BLaER1 treated with 17β-estradiol and CSF1 and Interleukin-3, amounts not matched to agents 10 nM and 100 nM (cell line): ENCODE measurements at regions not wholly inside any gene's neighbourhood (a gene's known extent, or its start where the extent isn't known, plus 50 kb on each side); places are given as distances from the start of the nearest gene placed in this dataset.

Experiments
- H3K27ac ChIP-seq, 11 experiments: shearing (Covaris generic); formaldehyde crosslinking; 2 replicates each; pipeline ENCODE4 v1.8.1; 2022
- H3K27me3 ChIP-seq, 11 experiments: shearing (Covaris generic); formaldehyde crosslinking; 2 replicates each; pipeline ENCODE4 v1.8.1; 2022
- H3K36me3 ChIP-seq, 11 experiments: shearing (Covaris generic); formaldehyde crosslinking; 2 replicates each; pipeline ENCODE4 v1.8.1; 2022
- H3K4me1 ChIP-seq, 10 experiments: shearing (Covaris generic); formaldehyde crosslinking; 2 replicates each; pipeline ENCODE4 v1.8.1; 2022
- H3K4me2 ChIP-seq, 11 experiments: shearing (Covaris generic); formaldehyde crosslinking; 2 replicates each; pipeline ENCODE4 v1.8.1; 2022
- H3K4me3 ChIP-seq, 10 experiments: shearing (Covaris generic); formaldehyde crosslinking; 2 replicates each; pipeline ENCODE4 v1.8.1; 2022
- H3K9ac ChIP-seq, 11 experiments: shearing (Covaris generic); formaldehyde crosslinking; 2 replicates each; pipeline ENCODE4 v1.8.1; 2022
- H3K9me3 ChIP-seq, 11 experiments: shearing (Covaris generic); formaldehyde crosslinking; replicated peaks in 1 of 11; 2 replicates each; pipeline ENCODE4 v1.8.1; 2022
- H4K20me1 ChIP-seq, 11 experiments: shearing (Covaris generic); formaldehyde crosslinking; 2 replicates each; pipeline ENCODE4 v1.8.1; 2022
- Cebpa-rat ChIP-seq, 11 experiments: shearing (Covaris generic); IDR thresholded peaks; 2 replicates each; pipeline ENCODE4 v1.8.1; 2022

DNA sequence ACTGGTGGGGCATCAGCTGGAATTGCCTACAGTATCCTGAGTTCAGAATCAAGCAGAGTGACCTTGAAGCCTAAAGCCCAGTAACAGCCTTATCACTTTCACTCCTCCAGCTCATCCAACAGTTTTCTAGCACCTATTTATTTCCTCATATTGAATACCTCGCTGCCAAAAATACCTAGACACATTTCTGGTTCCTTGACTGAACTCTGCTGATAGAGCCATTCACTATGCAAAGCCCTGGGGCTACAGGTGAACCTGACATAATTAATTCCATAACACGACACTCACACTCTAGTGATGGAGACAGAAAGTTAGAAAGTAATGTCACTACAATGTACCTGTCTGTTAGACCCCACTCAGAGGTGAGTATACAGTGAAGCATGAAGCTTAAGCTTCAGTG, 149.0 kb upstream of the STX18 start:
- TF ChIP-seq Cebpa-rat (IDR thresholded peaks at IDR 0.05), result no peak
- peaks cover 0 to 12% (median 0%) of the 10 kb centered on the region in 11 experiments; a peak in 1 of 22 replicates for H3K36me3 ChIP-seq
- H3K9me3 ChIP-seq, result peaks cover 0 to 13% (median 8%) of the 10 kb centered on the region in 11 experiments; a peak in 8 of 22 replicates
- H3K9ac ChIP-seq, result no peak overlapping the region
- H3K4me2 ChIP-seq, result no peak overlapping the region
- no peak overlapping the region for H3K4me3 ChIP-seq
- no peaks in the 10 kb centered on the region for H3K27me3 ChIP-seq
- no peak overlapping the region for H3K27ac ChIP-seq
- no peaks in the 10 kb centered on the region for H4K20me1 ChIP-seq
- H3K4me1 ChIP-seq, result peaks cover 0 to 8% (median under 1%) of the 10 kb centered on the region in 10 experiments; a peak in 5 of 20 replicates

GRCh38 chr4:4689694-4690440, 148.0 kb upstream of the STX18 start:
- H4K20me1 ChIP-seq, result no peaks in the 10 kb centered on the region
- no peak for TF ChIP-seq Cebpa-rat (IDR thresholded peaks at IDR 0.05)
- H3K9me3 ChIP-seq, result peaks cover 0 to 13% (median 8%) of the 10 kb centered on the region in 11 experiments; a peak in 8 of 22 replicates
- H3K36me3 ChIP-seq, result peaks cover 0 to 12% (median 0%) of the 10 kb centered on the region in 11 experiments; a peak in 1 of 22 replicates
- no peak overlapping the region for H3K4me3 ChIP-seq
- no peak overlapping the region for H3K4me2 ChIP-seq
- H3K4me1 ChIP-seq, result peaks cover 0 to 8% (median 2%) of the 10 kb centered on the region in 10 experiments; a peak in 5 of 20 replicates
- no peak overlapping the region for H3K27ac ChIP-seq
- H3K27me3 ChIP-seq, result no peaks in the 10 kb centered on the region
- H3K9ac ChIP-seq, result no peak overlapping the region

DNA sequence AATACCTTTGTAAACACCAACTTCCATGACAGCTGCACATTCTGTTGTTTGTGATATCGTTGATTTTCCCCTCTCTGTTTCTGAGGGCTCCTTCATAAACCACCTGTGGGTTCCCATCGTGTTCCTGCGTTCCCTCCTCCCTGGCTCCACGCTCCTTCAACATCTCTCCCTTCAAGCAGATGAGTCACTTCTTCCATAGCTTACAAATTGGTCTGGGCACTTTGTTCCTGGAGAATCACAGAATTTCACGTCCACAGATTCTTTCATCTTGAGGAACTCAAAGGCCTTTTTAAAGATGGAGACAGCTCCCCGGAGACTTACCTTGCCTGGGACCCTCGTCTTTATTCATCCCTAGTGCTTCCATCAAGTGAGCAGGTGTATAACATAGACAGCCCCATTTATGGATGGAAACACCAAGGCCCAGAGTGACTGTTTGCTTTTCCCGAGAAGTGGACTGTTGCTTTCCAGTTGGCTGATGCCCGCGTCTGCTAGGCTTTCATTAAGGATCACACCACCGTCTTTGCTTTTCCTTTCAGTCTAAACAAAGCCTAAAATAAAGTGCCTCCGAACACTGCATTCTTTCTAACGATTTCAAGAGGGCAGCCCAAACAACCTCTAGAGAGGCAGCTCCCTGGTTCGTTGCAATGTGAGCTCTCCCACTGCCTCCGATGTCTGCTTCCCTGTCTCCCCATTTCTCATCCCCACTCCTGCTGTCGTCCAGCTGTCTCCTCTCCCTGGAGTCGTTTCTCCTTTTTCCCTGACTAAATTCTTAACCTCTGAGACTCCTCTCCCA, 146.3 kb upstream of the STX18 start:
- H4K20me1 ChIP-seq, result no peaks in the 10 kb centered on the region
- peaks cover 0 to 6% (median 1%) of the 10 kb centered on the region in 10 experiments; a peak in 5 of 20 replicates for H3K4me1 ChIP-seq
- peaks cover 0 to 13% (median 8%) of the 10 kb centered on the region in 11 experiments; a peak in 8 of 22 replicates for H3K9me3 ChIP-seq
- H3K9ac ChIP-seq, result no peak overlapping the region
- no peak overlapping the region for H3K4me3 ChIP-seq
- H3K4me2 ChIP-seq, result no peak overlapping the region
- TF ChIP-seq Cebpa-rat (IDR thresholded peaks at IDR 0.05), result no peak
- no peaks in the 10 kb centered on the region for H3K27me3 ChIP-seq
- peaks cover 0 to 12% (median 0%) of the 10 kb centered on the region in 11 experiments; a peak in 1 of 22 replicates for H3K36me3 ChIP-seq
- no peak overlapping the region for H3K27ac ChIP-seq

GRCh38 chr4:4687100-4687499, 145.3 kb upstream of the STX18 start:
- Histone ChIP-seq H3K27me3 (no peaks in the 10 kb centered on the region), H4K20me1 (no peaks in the 10 kb centered on the region), H3K4me2 (no peak overlapping the region), H3K36me3 (peaks cover 0 to 12% (median 0%) of the 10 kb centered on the region in 11 experiments; a peak in 1 of 22 replicates), H3K27ac (no peak overlapping the region), H3K4me1 (peaks cover 0 to 6% (median 0%) of the 10 kb centered on the region in 10 experiments; a peak in 2 of 20 replicates), H3K4me3 (no peak overlapping the region), H3K9me3 (peaks cover 0 to 13% (median 8%) of the 10 kb centered on the region in 11 experiments; a peak in 8 of 22 replicates), H3K9ac (no peak overlapping the region)
- TF ChIP-seq Cebpa-rat (IDR thresholded peaks at IDR 0.05), result no peak

- H3K4me1 ChIP-seq, result peaks cover 0 to 6% (median 0%) of the 10 kb centered on the region in 10 experiments; a peak in 2 of 20 replicates
Measured at GRCh38 chr4:4685810-4686795, 144.3 kb upstream of the STX18 start.

GRCh38 chr4:4681653-4682052, 139.8 kb upstream of the STX18 start:
- TF ChIP-seq Cebpa-rat (IDR thresholded peaks at IDR 0.05), result no peak

More at GRCh38 chr4:4685810-4686795, 144.3 kb upstream of the STX18 start:
- H3K4me3 ChIP-seq, result no peak overlapping the region
- no peak overlapping the region for H3K27ac ChIP-seq
- H3K27me3 ChIP-seq, result no peaks in the 10 kb centered on the region
- TF ChIP-seq Cebpa-rat (IDR thresholded peaks at IDR 0.05), result no peak
- H3K4me2 ChIP-seq, result no peak overlapping the region
- H4K20me1 ChIP-seq, result no peaks in the 10 kb centered on the region
- H3K9me3 ChIP-seq, result peaks cover 0 to 13% (median 8%) of the 10 kb centered on the region in 11 experiments; a peak in 8 of 22 replicates
- peaks cover 0 to 12% (median 0%) of the 10 kb centered on the region in 11 experiments; a peak in 1 of 22 replicates for H3K36me3 ChIP-seq
- H3K9ac ChIP-seq, result no peak overlapping the region

DNA sequence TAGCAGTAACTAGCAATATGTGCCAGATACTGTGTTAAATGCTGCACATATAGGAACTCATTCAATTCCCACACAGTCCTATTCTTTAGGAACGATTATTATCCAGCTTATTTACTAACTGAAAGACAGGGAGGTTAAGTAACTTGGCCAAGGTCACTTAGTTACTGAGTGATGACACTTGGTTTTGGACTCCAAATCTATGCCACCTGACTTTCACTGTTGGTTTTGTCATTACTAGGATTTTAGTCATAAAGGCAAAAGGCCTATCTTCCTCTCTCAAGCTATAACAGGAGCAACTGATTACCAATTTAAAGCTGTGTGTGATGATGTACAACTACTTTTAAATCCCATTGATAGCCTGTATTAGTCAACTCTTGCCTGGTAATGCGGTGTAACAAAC, 138.9 kb upstream of the STX18 start:
- Histone ChIP-seq H3K27me3 (no peaks in the 10 kb centered on the region), H3K27ac (no peak overlapping the region), H3K9ac (no peak overlapping the region), H4K20me1 (no peaks in the 10 kb centered on the region), H3K9me3 (no peaks in the 10 kb centered on the region), H3K4me3 (no peak overlapping the region), H3K36me3 (no peaks in the 10 kb centered on the region), H3K4me1 (peaks cover 0 to 5% (median 0%) of the 10 kb centered on the region in 10 experiments; a peak in 2 of 20 replicates), H3K4me2 (no peak overlapping the region)
- no peak for TF ChIP-seq Cebpa-rat (IDR thresholded peaks at IDR 0.05)

More at GRCh38 chr4:4681653-4682052, 139.8 kb upstream of the STX18 start:
- Histone ChIP-seq H3K36me3 (no peaks in the 10 kb centered on the region), H3K27me3 (no peaks in the 10 kb centered on the region), H4K20me1 (no peaks in the 10 kb centered on the region), H3K4me3 (no peak overlapping the region), H3K4me2 (no peak overlapping the region), H3K9ac (no peak overlapping the region), H3K4me1 (peaks cover 0 to 6% (median 0%) of the 10 kb centered on the region in 10 experiments; a peak in 2 of 20 replicates), H3K27ac (no peak overlapping the region), H3K9me3 (no peaks in the 10 kb centered on the region)

GRCh38 chr4:4680243-4680642, 138.4 kb upstream of the STX18 start:
- no peaks in the 10 kb centered on the region for H3K9me3 ChIP-seq
- no peaks in the 10 kb centered on the region for H3K36me3 ChIP-seq
- H3K27ac ChIP-seq, result no peak overlapping the region
- no peak for TF ChIP-seq Cebpa-rat (IDR thresholded peaks at IDR 0.05)
- H3K4me1 ChIP-seq, result no peaks in the 10 kb centered on the region
- no peak overlapping the region for H3K4me2 ChIP-seq
- no peaks in the 10 kb centered on the region for H3K27me3 ChIP-seq
- H3K9ac ChIP-seq, result no peak overlapping the region
- H4K20me1 ChIP-seq, result no peaks in the 10 kb centered on the region
- H3K4me3 ChIP-seq, result no peak overlapping the region
